ENCODE measurements at regions not wholly inside any gene's neighbourhood (a gene's known extent, or its start where the extent isn't known, plus 50 kb on each side); places are given as distances from the start of the nearest gene placed in this dataset.

DNA sequence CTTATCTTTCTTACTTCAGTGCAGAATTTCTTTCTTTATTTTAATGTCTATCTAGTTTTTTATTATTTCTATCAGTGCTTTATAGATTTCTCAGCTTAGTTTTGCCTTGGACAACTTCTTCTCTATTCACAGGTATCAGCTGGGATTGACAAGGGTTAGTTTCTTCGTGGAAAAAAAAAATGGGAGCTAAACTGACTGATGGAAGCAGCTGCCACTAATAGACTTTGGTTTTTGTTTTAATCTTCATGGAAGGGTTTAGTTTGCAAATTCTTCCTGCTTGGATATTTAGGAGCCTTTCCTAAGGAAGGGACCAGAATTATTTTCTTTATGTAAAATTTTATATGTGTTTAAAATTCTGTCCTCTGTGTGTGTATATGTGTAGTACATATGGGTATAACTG, 306.1 kb upstream of the FMN2 start:
- TF ChIP-seq, protein P1, sequence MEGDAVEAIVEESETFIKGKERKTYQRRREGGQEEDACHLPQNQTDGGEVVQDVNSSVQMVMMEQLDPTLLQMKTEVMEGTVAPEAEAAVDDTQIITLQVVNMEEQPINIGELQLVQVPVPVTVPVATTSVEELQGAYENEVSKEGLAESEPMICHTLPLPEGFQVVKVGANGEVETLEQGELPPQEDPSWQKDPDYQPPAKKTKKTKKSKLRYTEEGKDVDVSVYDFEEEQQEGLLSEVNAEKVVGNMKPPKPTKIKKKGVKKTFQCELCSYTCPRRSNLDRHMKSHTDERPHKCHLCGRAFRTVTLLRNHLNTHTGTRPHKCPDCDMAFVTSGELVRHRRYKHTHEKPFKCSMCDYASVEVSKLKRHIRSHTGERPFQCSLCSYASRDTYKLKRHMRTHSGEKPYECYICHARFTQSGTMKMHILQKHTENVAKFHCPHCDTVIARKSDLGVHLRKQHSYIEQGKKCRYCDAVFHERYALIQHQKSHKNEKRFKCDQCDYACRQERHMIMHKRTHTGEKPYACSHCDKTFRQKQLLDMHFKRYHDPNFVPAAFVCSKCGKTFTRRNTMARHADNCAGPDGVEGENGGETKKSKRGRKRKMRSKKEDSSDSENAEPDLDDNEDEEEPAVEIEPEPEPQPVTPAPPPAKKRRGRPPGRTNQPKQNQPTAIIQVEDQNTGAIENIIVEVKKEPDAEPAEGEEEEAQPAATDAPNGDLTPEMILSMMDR (conservative IDR thresholded peaks at IDR 0.05) = no peak
- no peak for TF ChIP-seq EZH2 (IDR thresholded peaks at IDR 0.05; ENCODE audit: low read depth)

All from PC-9 (cell line).